ENCODE measurements at regions not wholly inside any gene's neighbourhood (a gene's known extent, or its start where the extent isn't known, plus 50 kb on each side); places are given as distances from the start of the nearest gene placed in this dataset.
"Not testable (repeated sequence)": the region's sequence is repeated elsewhere in the genome, so short reads cannot be mapped to it uniquely, and the experiment has no call there.

- TF ChIP-seq CTCF (conservative IDR thresholded peaks at IDR 0.05; ENCODE audit: low read length) = no peak
- no peak for DNase-seq (ENCODE audit: low read depth)
- H3K4me3 ChIP-seq (ENCODE audit: low read length) = no peak overlapping the region
Observed at GRCh38 chr4:127450276-127450675, 182.5 kb upstream of the INTU start.

- no peak for DNase-seq (ENCODE audit: low read depth)
- H3K4me3 ChIP-seq (ENCODE audit: low read length) = no peak overlapping the region
- no peak for TF ChIP-seq CTCF (conservative IDR thresholded peaks at IDR 0.05; ENCODE audit: low read length)
Observed at GRCh38 chr4:127463883-127464282, 168.9 kb upstream of the INTU start.

GRCh38 chr4:127469542-127469941 is 163.2 kb upstream of the INTU start:
- TF ChIP-seq CTCF (conservative IDR thresholded peaks at IDR 0.05; ENCODE audit: low read length) = no peak
- no peak overlapping the region for H3K4me3 ChIP-seq (ENCODE audit: low read length)
- no peak for DNase-seq (ENCODE audit: low read depth)

GRCh38 chr4:127469959-127470809 is 162.6 kb upstream of the INTU start:
- no peak for DNase-seq (ENCODE audit: low read depth)
- no peak overlapping the region for H3K4me3 ChIP-seq (ENCODE audit: low read length)
- TF ChIP-seq CTCF (conservative IDR thresholded peaks at IDR 0.05; ENCODE audit: low read length) = no peak

GRCh38 chr4:127478271-127478670 is 154.5 kb upstream of the INTU start:
- H3K4me3 ChIP-seq (ENCODE audit: low read length); DNase-seq (ENCODE audit: low read depth): not testable (repeated sequence)

- TF ChIP-seq CTCF (conservative IDR thresholded peaks at IDR 0.05; ENCODE audit: low read length) = peak; percentile 67
- no peak overlapping the region for H3K4me3 ChIP-seq (ENCODE audit: low read length)
- DNase-seq (ENCODE audit: low read depth) = peak; percentile 54
Observed at GRCh38 chr4:127479031-127479622, 153.6 kb upstream of the INTU start.

GRCh38 chr4:127482049-127482448 is 150.7 kb upstream of the INTU start:
- no peak overlapping the region for H3K4me3 ChIP-seq (ENCODE audit: low read length)
- no peak for TF ChIP-seq CTCF (conservative IDR thresholded peaks at IDR 0.05; ENCODE audit: low read length)
- DNase-seq (ENCODE audit: low read depth) = peak; percentile 6
